Stimulated activated CD4-positive, alpha-beta T cell treated with anti-CD3 and anti-CD28 coated beads, Interleukin-4, amount 100 ng/mL, for 24 hours (primary cell): ENCODE measurements at regions not wholly inside any gene's neighbourhood (a gene's known extent, or its start where the extent isn't known, plus 50 kb on each side); places are given as distances from the start of the nearest gene placed in this dataset.
"Not testable (repeated sequence)": the region's sequence is repeated elsewhere in the genome, so short reads cannot be mapped to it uniquely, and the experiment has no call there.

ENCODE experiments used
- DNase-seq: peaks from one replicate; pipeline ENCODE4 v3.0.0-alpha.2; 2020

GRCh38 chr2:58497168-58497567 lies 256.0 kb upstream of the FANCL start:
- no peak for DNase-seq

- no peak for DNase-seq
These were observed 254.7 kb upstream of the FANCL start for GRCh38 chr2:58495806-58496205.

- DNase-seq: no peak
These were observed 253.0 kb upstream of the FANCL start for GRCh38 chr2:58494071-58494501.

- no peak for DNase-seq
These were observed 243.5 kb upstream of the FANCL start for GRCh38 chr2:58484629-58485028.

- no peak for DNase-seq
These were observed 243.1 kb upstream of the FANCL start for GRCh38 chr2:58484221-58484620.

GRCh38 chr2:58483307-58483706 lies 242.2 kb upstream of the FANCL start:
- DNase-seq: no peak

GRCh38 chr2:58481670-58482069 lies 240.5 kb upstream of the FANCL start:
- DNase-seq: no peak

GRCh38 chr2:58480141-58480540 lies 239.0 kb upstream of the FANCL start:
- no peak for DNase-seq

GRCh38 chr2:58479535-58480140 lies 238.5 kb upstream of the FANCL start:
- no peak for DNase-seq

GRCh38 chr2:58476556-58476955 lies 235.4 kb upstream of the FANCL start:
- no peak for DNase-seq

- no peak for DNase-seq
These were observed 234.6 kb upstream of the FANCL start for GRCh38 chr2:58475756-58476155.

GRCh38 chr2:58473165-58473564 lies 232.0 kb upstream of the FANCL start:
- DNase-seq: no peak

- DNase-seq: no peak
These were observed 225.7 kb upstream of the FANCL start for GRCh38 chr2:58466804-58467203.

- DNase-seq: not testable (repeated sequence)
These were observed 224.9 kb upstream of the FANCL start for GRCh38 chr2:58466021-58466420.

- no peak for DNase-seq
These were observed 219.5 kb upstream of the FANCL start for GRCh38 chr2:58460670-58461069.

- no peak for DNase-seq
These were observed 208.3 kb upstream of the FANCL start for GRCh38 chr2:58449286-58450010.

GRCh38 chr2:58448845-58449244 lies 207.7 kb upstream of the FANCL start:
- no peak for DNase-seq

- DNase-seq: peak; percentile 3
These were observed 207.0 kb upstream of the FANCL start for GRCh38 chr2:58448065-58448507.

GRCh38 chr2:58447586-58447985 lies 206.5 kb upstream of the FANCL start:
- DNase-seq: no peak

GRCh38 chr2:58441643-58442042 lies 200.5 kb upstream of the FANCL start:
- no peak for DNase-seq

- no peak for DNase-seq
These were observed 195.7 kb upstream of the FANCL start for GRCh38 chr2:58436872-58437271.

GRCh38 chr2:58435246-58435645 lies 194.1 kb upstream of the FANCL start:
- no peak for DNase-seq

- no peak for DNase-seq
These were observed 193.6 kb upstream of the FANCL start for GRCh38 chr2:58434692-58435091.

GRCh38 chr2:58432491-58433170 lies 191.5 kb upstream of the FANCL start:
- DNase-seq: no peak
